HG03066 (cell line): ENCODE measurements at regions not wholly inside any gene's neighbourhood (a gene's known extent, or its start where the extent isn't known, plus 50 kb on each side); places are given as distances from the start of the nearest gene placed in this dataset.
"Not testable (repeated sequence)": the region's sequence is repeated elsewhere in the genome, so short reads cannot be mapped to it uniquely, and the experiment has no call there.

ENCODE experiments used
- ATAC-seq: cut with Tn5 transposase; IDR thresholded peaks from one replicate; pipeline ENCODE4 v1.9.1; 2021; ENCODE audit warnings: low read depth; ENCODE audit not compliant: unreplicated experiment

GRCh38 chr13:66074018-66074615, 1156.0 kb downstream of the PCDH9 start:
- ATAC-seq = no peak

- ATAC-seq = not testable (repeated sequence)
Observed at GRCh38 chr13:66072097-66072496, 1158.0 kb downstream of the PCDH9 start.

- ATAC-seq = no peak
Observed at GRCh38 chr13:66071608-66072007, 1158.5 kb downstream of the PCDH9 start.

DNA sequence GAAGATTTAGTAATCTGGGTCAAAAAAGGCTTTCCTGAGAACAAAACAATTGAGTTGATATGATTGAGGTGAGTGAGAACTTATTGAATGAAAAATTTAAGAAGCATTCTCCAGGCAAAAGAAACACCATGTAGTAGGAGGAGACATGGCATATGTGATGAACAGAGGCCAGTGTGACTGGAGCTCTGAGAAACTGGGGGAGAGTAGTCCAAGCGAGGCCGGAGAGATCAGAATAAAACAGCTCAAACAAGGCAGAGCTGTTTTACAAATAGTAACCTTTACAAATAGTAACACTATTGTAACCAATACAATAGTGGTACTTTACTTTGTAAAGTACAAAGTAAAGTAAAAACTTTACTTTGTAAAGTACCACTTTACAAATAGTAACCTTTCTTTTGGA, 1159.1 kb downstream of the PCDH9 start:
- no peak for ATAC-seq

GRCh38 chr13:66069570-66069969, 1160.6 kb downstream of the PCDH9 start:
- no peak for ATAC-seq

- no peak for ATAC-seq
Observed at GRCh38 chr13:66068683-66069082, 1161.5 kb downstream of the PCDH9 start.

- no peak for ATAC-seq
Observed at GRCh38 chr13:66048888-66049287, 1181.2 kb downstream of the PCDH9 start.

- no peak for ATAC-seq
Observed at GRCh38 chr13:66040506-66040905, 1189.6 kb downstream of the PCDH9 start.

GRCh38 chr13:66037096-66037495, 1193.0 kb downstream of the PCDH9 start:
- no peak for ATAC-seq

- ATAC-seq = no peak
Observed at GRCh38 chr13:66036636-66037035, 1193.5 kb downstream of the PCDH9 start.

- no peak for ATAC-seq
Observed at GRCh38 chr13:66036024-66036614, 1194.0 kb downstream of the PCDH9 start.

DNA sequence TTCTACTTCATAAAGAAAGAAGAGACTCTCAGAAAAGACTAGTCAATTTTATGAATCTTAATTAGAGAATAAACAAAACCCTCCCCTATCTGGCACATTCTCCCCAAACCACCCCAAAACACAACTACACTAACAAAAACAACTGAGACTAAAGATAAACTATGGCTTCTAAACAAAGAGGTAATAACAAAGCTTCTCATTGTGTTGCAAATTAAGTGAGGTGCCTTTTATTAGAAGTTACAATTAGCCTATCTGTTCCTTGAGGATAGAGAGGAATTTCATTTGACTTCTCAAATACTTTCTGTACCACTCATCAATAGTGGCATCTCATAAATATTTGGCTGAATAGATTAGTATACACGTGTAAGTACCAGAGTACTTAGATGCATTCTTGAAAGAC, 1196.2 kb downstream of the PCDH9 start:
- no peak for ATAC-seq

- ATAC-seq = no peak
Observed at GRCh38 chr13:66021846-66022245, 1208.3 kb downstream of the PCDH9 start.

- no peak for ATAC-seq
Observed at GRCh38 chr13:66014771-66015170, 1215.4 kb downstream of the PCDH9 start.

GRCh38 chr13:66009241-66009640, 1220.9 kb downstream of the PCDH9 start:
- no peak for ATAC-seq

- ATAC-seq = no peak
Observed at GRCh38 chr13:66003558-66003957, 1226.6 kb downstream of the PCDH9 start.

DNA sequence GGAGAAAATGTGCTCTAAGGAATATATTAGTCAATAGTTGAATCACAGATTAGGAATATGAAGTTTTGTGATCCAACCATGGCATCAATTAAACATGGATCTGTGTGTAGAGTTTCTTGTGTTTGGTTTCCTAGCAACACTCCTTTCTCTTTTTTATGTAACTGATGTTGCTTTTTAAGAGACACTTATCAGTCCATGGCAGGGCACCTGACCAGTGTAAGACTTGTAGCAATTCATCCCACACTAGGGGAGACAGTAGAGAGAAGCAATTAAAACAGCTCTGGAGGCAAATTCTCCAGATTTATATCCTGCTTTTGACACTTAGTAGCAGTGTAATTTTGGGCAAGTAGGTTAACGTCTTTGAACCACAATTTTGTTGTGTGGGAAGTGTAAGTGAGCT, 1229.0 kb downstream of the PCDH9 start:
- ATAC-seq = no peak

GRCh38 chr13:65999411-65999810, 1230.7 kb downstream of the PCDH9 start:
- no peak for ATAC-seq

DNA sequence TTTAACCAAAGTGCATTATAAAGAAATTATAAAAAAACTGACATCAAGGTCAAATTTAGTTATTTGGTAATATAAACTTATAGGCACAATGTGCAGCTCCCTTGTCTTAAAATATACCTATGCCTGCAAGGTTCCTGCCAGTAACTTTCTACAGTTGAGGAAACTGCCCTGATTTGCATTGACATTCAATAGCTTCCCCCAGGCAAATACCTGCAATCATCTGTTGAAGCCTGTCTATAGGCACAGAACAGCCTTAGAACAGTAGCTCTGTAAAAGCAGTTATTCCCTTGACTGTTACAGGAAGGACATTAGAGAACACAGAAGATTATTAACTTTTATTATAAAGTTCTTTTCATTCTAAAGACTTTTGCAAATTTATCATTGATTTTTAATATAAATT, 1239.5 kb downstream of the PCDH9 start:
- no peak for ATAC-seq

DNA sequence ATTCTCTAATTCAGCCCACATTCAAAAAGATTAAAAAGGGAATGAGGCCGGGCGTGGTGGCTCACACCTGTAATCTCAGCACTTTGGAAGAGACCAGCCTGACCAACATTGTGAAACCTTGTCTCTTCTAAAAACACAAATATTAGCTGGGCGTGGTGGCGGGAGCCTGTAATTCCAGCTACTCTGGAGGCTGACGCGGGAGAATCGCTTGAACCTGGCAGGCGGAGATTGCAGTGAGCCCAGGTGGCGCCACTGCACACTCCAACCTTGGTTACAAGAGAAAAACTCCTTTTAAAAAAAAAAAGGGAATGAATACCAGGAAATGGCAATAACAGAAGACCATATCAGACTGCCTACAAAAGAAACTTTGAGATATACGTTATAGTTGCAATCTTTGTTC, 1244.5 kb downstream of the PCDH9 start:
- no peak for ATAC-seq

DNA sequence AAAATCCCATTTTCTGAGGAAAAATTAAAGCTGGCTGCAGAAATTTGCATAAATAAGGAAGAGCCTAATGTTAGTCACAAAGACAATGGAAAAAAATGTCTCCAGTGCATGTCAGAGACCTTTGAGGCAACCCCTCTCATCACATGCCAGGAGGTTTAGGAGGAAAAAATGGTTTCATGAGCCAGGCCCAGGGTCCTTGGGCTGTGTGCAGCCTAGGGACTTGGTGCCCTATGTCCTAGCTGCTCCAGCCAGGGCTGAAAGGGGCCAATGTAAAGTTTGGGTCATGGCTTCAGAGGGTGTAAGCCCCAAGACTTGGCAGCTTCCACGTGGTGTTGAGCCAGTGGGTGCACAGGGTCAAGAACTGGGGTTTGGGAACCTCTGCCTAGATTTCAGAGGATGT, 1252.6 kb downstream of the PCDH9 start:
- no peak for ATAC-seq

- no peak for ATAC-seq
Observed at GRCh38 chr13:65971541-65971940, 1258.6 kb downstream of the PCDH9 start.

DNA sequence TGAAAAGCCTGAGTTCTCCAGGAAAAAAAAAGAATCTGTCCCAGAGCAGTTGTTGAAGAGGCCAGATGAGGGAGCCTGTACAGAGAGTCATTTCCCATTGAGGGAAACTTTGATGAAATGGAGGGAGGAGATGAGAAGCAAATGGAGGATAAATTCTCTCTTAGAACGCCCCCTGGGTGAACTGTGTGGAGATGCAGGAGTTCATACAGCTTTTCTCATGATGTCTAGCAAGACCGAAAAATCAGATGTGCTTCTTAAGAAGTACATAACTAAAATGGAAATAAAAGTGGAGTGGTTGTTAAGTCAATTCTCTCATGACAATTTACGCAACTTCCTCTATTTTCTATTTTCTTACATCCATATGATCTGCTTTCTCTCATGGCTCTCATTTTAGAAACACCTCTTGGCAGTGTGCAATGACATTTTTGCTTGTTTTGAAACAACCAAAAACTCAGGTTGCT, 1263.1 kb downstream of the PCDH9 start:
- no peak for ATAC-seq
